ENCODE measurements at regions not wholly inside any gene's neighbourhood (a gene's known extent, or its start where the extent isn't known, plus 50 kb on each side); places are given as distances from the start of the nearest gene placed in this dataset.

DNA sequence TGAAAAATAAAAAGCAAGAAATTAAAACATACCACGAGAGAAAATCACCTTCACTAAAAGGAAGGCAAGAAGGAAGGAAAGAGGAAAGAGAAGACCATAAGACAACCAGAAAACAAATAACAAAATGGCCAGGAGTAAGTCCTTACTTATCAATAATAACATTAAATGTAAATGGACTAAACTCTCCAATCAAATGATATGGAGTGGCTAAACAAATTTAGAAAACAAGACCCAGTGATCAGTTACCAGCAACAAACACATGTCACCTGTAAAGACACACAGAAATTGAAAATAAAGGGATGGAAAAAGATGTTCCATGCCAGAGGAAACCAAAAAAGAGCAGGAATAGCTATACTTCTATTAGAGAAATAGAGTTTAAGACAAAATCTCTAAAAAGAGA is 85.0 kb upstream of the SLC38A4 start:
- DNase-seq (ENCODE audit: low read depth), result no peak

DNA sequence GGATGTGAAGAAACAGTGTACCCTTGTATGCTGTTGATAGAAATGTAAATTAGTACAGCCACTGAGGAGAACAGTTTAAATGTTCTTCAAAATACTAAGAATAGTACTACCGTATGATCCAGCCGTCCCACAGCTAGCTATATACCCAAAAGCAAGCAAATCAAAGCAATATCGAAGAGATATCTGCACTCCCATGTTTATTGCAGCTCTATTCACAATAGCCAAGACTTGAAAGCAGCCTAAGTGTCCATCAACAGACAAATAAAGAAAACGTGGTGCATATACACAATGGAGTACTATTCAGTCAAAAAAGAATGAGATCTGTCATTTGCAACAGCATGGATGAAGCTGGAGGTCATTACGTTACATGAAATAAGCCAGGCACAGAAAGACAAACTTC is 88.5 kb upstream of the SLC38A4 start:
- DNase-seq (ENCODE audit: low read depth), result no peak

DNA sequence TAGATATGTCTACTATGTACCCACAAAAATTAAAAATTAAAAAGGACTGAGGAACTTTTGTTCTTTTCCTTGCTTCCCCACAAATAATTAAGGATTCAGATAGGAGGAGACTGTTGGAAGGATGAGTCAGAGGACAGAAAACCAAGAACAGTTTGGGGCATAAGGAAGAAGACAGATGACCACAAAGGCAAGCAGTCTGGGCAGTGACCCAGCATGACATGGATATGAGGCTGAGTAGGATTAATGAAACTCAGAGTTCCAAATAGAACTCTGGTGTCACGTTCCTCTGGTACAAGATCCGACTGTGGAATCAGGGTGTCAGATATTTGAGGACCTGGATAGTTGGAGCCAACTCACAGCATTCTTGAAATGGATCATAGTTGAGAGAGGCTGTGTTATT is 89.3 kb upstream of the SLC38A4 start:
- DNase-seq (ENCODE audit: low read depth), result peak; percentile 84

DNA sequence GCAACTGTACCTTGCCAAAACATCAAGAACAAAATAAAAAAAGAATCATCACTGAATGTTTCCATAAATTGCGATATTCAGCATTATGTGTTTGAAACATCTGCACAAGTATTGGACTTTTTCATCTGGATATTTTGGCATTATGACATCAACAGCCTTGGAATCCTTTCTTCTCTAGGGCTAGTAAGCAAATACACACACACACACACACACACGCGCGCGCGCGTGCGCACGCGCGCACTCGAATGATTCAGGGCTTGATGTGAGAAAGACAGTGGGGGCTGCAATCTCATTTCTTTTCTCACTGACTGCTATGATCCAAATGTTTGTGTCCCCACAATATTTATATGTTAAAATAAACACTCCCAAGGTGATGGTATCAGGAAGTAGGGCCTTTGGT is 90.0 kb upstream of the SLC38A4 start:
- DNase-seq (ENCODE audit: low read depth), result no peak

DNA sequence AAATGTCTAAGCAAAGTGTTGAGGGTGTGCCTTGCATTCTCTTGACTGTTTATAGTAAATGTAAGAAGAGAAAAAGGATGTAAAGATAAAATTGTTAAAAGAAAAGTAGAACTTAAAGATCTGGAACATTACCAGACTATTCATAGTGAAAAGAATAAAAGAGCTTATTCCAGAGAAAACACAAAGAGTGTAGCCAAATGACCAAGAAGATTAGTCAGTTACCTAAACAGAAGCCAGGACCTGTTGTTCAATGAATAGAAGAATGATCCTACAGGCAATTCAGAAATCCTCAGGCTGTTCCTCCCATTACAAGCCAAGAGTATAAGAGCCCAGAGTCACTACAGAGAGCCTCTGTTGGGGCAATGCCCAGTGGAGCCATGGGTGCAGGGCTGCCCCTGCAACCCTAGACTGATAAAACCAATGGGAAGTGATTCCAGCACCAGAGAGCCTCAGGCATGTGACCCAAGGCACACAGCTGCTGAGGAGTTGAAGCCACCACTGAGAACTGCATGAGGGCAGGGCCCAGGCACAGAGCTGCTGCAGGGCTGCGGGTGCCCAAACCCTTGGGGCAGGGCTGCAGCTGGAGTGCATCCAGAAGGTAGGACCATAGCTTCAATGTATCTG is 91.1 kb upstream of the SLC38A4 start:
- DNase-seq (ENCODE audit: low read depth), result no peak

DNA sequence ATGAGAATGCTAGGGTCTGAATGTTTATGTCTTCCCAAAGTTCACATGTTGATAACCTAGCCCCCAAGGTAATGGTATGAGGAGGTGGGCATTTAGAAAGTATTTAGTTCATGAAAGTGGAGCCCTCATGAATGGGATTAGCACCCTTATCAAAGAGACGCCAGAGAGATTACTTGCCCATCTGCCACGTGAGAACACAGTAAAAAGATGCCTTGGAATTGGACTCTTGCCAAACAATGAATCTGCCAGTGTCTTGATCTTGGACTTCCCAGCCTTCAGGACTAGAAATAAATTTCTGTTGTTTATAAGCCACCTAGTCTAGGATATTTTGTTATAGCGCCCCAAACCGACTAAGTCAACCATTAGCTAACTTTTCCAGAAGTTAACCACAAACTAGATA is 92.0 kb upstream of the SLC38A4 start:
- no peak for DNase-seq (ENCODE audit: low read depth)

DNA sequence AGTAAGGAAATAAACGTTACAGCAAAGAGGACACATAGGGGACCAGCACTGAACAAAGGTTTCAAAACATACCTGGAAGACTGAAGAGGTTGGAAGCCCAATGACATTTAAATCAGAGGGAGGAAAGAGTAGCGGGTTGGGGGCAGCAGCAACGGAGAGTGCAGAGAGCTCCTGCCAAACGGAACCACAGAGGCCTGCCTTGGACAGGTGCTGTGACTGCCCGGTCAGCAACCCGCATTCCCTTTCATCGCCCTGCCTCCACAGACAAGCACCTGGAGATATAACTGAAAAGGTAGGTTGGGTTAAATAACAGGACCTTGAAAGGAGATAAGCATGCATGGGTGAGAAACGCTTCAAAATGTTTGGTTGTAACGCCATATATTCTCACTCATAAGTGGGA is 92.8 kb upstream of the SLC38A4 start:
- no peak for DNase-seq (ENCODE audit: low read depth)

DNA sequence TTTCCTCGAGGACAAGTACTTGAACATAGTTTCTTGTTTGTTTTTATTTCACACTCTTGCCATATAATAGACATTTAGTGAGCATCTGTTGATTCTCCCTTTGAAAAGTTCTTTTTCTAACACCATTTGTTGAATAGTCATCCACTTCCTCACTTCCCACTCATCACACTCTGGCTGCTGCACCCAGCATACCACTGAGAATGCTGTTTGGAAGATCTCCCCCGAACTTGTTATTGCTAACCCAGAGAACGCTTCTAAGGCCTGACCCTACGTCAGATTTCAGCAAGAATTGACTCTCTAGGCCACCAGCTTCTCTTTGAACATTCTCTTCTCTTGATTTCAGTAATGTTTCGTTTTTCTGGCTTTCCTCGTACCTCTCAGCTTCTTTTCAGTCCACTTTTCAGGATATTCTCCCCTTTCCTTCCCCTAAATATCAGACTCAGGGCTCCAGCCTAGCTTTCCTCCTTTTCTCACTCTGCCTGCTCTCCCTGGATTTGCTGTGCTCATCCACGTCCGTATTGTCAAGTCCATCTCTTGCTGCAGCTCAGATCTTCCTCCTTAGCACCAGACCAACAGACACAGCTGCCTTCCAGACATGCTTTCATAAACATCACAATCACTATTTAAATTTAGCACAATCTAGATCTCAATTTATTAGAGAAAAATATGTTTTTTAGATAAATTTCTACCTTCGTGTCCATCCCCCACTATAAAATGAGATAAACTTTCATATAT is 94.0 kb upstream of the SLC38A4 start:
- no peak for DNase-seq (ENCODE audit: low read depth)

DNA sequence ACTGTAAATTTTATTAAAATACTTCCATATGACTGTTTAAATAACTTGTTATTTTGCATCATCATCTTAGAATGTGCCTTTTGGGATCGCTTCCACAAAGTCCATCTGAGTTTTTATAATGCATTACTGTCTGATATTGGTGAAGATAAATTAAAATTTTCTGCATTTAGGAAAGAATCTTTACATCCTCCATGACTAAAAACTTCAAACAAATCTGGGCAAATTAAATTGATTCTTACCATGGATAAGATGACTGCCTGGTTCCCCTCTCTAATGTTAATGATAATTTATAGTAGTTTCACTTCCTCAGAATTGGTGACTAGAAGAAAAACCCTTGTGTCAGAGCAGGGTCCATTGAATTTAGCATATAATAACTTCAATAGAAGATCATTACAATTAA is 94.7 kb upstream of the SLC38A4 start:
- DNase-seq (ENCODE audit: low read depth), result no peak

DNA sequence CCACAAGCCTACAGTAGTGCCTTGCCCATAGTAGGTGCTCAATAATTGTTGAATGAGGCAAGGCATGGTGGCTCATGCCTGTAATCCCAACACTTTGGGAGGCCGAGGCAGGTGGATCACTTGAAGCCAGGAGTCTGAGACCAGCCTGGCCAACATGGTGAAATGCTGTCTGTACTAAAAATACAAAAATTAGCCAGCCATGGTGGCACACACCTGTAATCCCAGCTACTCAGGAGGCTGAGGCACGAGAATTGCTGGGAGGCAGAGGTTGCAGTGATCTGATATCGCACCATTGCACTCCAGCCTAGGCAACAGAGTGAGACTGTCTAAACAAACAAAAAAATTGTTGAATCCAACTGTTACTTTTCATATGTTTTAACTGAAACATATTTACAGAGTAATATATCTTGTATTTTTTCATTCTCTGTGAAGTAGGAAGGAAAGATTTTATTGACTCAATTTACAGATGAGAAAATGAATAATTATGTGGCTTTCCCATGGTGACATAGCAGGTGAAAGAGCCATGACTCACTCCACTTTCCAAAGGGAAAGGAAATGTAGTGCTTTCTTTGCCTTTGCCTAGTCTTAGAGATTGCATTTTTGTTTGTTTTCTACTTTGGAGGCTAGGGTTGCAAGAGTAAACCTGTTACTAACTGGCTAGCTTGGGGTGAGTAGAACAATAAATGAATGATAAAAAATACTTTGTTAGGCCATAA is 95.4 kb upstream of the SLC38A4 start:
- no peak for DNase-seq (ENCODE audit: low read depth)

DNA sequence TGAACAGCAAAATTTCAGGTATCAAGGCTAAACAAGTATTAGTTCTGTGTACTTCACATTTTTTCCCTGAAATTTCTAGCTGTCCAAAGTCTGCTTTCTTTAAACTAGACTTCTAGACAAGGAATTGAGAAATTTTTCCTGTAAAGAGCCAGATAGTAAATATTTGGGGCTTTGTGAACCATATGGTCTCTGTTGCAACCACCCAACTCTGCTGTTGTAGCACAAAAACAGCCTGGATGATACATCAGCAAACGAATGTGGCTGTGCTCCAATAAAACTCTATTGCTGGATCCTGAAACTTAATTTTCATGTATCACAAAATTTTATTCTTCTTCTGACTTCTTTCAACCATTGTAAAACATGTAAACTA is 96.0 kb upstream of the SLC38A4 start:
- DNase-seq (ENCODE audit: low read depth), result no peak

DNA sequence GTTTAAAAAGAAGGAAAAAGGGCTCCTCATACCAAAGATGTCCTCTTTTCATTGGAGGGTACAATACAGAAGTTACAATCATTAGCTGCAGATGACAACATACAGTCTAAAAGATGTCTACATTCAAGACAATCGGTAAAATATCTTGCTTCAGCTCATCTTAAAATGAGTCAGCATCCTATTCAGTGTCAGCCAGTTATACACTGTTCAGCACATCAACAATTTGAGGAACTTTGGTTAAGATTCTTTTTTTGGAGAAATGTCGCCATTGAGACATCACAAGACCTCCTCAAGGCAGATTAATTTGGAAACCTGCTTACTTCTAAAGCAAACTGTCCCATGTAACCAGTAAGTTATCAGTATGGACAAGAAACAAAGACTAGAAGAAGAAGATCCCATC is 100.7 kb upstream of the SLC38A4 start:
- DNase-seq (ENCODE audit: low read depth), result no peak

DNA sequence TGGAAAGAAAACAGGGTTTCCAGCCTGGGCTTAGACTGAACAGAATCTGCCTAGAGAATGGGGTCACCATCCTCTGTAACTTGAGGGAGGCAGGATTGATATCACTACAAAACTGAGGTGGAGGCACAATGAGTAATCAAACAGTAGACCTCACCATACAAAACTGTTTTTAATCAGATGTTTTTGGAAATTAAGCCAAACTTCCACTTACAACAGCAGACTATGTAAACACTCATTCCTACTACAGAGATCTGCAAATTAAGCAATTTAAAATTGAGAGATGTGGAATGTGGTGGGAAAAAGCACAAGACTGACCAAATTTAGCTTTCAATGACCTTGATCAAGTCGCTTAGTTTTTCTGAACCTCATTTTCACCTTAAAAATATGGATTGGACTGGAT is 104.3 kb upstream of the SLC38A4 start:
- no peak for DNase-seq (ENCODE audit: low read depth)

DNA sequence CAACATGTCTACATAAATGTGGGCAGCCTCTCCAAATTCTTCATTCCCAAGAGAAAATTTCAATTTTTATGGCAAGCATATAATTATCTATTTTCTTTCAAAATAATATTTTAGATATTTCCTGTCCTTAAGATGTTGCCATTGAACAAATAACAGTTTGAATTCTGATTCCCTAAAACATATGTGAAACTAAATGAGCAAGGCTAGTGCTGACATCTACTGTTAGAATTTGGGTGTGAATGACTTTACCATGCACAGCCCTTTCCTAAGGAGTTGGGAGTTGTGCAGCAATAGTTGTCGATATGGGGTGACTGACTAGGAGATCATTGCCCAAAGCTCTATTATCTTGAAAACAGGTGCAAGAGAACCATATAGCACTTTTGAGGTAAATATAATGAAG is 108.2 kb upstream of the SLC38A4 start:
- DNase-seq (ENCODE audit: low read depth), result no peak

DNA sequence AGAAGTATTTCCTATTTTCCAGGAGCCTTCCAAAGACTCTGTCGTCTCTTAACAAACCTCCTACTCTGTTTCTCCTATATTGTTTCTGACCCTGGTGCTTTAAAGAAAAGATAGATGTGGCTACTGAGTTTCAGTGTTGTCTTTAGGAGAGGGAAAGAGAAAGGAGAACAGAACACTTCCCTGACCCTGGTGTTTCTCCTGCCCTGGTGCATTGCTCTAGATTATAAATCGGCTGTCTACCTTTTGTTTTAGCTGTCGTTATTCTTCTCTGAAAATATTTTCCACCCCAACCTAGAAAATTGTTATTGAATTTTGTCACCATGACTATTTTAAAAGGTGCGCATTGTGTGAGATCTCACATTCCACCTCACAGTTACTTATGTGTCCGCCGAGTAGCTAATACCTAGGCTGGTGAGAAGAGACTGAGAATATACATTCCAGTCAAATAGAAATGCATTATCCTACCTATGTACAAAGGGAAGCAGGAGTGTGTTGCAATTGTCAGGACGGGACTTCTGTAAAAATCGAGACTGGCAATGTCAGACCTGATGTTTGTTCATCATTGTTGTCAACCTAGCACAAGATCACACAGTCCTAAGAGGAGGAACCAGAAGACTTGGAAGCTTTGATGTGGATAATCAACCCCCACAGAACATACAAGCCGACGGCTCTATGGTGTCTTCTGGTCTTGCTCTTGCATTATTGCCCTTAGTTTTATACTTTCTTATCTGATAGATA is 108.7 kb upstream of the SLC38A4 start:
- DNase-seq (ENCODE audit: low read depth), result no peak

DNA sequence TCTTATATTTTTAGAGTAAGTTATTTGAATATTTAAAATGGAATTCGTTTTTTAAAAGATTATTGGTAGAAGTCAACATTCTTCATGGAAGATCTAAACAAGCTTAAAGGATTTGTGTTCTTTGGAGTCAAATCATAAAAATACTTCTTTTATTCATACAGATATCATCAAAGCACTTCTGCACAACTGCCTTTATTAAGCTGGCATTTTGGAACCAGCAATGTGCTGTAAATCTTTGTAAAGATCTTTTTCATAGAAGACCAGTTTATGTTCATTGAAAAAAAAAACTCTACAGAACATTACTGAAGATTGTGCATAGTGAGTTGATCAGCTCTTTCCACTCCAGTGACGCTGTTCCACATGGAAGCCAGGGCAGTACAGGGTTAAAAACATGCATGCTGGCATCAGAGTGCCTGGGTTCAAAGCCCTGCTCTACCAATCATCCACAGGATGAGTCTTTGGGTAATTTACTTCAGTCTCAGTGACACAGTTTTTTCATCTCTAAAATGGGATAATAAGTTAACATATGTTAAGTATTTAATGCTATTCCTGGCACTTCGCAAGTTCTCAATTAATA is 109.6 kb upstream of the SLC38A4 start:
- no peak for DNase-seq (ENCODE audit: low read depth)

DNA sequence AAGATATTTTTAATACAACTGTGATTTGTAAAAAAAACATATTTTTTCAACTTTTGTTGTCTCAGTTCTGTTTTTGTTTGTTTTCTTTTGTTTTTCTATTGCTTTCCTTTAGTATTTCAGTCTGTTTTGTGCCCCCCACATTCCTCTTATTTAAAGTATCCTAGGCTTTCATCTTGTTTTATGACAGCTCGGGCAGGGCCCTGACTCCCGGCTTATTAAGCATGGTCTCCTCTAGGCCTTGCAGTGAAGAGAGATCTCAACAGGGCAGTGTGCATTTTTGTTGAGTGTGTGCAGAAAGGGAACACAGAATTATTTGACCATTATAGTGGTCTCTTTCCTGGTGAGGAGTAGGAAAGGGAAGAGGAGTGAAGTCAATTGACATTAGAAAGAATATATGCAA is 110.2 kb upstream of the SLC38A4 start:
- no peak for DNase-seq (ENCODE audit: low read depth)

DNA sequence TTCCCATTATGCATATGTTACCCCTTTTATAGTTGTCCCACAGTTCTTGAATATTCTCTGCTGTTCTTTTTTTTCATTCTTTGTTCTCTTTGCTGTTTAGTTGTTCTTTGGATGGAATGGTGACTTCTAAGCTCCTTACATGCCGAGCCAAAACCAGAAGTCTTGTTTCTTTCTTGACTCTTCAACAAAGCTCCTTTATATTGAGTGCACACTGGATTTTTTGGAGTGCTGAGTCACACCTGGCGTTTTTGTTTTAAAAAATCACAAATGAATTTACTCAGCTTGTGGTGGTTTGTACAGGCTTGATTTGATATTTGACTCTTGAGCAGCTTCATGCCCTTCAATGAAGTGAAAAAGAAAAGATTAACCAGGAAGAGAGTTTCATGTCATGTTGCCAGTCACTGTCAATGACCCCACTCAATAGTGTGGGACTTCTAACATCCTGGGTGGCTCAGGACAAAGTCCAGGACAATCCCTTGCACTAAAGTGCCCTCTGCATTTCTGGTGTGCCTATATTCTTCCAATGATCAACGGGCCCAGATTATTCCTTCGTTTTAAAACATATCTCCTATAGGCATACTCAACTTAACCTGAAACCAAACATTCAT is 112.4 kb upstream of the SLC38A4 start:
- no peak for DNase-seq (ENCODE audit: low read depth)

DNA sequence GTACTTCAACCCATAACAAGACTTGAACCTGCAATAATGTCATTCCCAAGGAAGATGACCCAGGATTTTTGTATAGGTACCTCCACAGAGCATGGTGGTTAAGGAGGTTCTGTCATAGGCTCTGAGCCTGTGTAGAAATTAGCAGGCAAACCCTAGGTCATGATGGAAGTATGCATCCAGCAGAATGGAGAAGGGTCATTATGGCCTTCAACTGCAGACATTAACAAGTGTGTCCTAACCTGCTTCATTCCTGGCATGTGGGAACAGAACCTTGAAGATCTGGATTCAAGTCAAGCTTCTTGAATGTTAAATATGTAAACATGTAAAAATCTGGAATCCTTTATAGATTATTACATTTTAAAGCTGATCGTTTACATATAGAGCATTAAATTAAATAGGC is 116.2 kb upstream of the SLC38A4 start:
- no peak for DNase-seq (ENCODE audit: low read depth)

DNA sequence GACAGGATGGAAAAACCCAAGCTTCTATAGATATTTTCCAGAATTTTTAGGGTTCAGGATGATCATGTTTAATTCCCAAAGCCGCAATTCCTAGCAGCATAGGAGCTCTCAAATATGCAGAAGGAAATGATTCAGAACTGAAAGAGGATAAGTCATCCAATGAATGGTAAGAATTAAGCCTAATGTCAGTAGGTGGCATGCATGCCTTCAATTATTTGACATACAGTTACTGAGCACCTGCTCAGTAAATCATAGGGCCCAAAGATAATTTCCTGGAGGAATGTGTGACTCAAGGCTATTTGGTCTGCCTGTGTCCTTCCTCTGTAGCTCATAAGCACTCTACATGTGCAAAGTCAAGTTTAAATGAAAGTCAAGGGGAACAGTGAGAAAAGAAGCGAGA is 116.8 kb upstream of the SLC38A4 start:
- DNase-seq (ENCODE audit: low read depth), result peak; percentile 85

DNA sequence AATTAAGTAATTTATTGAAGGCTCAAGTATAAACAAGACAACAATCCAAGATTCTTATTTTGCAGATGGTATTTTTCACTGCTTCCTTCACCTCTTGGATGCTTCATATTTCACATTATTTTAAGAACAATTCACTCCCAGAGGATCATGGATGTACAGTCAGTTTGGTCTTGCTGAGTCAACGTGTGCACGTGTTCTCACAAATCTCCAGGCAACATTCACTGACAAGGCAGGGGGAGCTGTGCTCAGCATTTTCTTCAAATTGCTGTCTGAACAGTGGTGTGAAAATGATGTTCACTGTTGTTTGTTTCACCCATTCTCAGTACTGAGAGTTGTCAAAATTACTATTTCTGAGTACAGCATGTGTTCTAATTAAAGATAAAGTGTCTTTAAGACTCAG is 118.3 kb upstream of the SLC38A4 start:
- peak; percentile 69 for DNase-seq (ENCODE audit: low read depth)

DNA sequence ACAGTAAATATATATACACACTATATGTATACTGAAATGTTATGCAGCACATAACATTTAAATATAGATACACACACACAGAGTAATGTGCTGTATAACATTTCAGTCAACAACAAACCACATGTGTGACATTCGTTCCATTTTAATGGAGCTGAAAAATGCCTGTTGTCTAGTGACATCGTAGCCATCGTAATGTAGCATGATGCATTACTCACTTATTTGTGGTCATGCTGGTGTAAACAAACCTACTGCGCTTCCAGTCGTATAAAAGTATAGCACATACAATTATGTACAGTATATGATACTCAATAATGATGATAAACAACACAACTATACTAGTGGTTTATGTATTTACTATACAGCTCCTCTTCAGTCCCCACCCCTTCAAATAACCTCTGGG is 119.0 kb upstream of the SLC38A4 start:
- DNase-seq (ENCODE audit: low read depth), result no peak
